H9 (cell line): ENCODE measurements at regions not wholly inside any gene's neighbourhood (a gene's known extent, or its start where the extent isn't known, plus 50 kb on each side); places are given as distances from the start of the nearest gene placed in this dataset.

Source experiments
- DNase-seq: peaks from one replicate; pipeline ENCODE4 v3.0.0-alpha.2; 2017
- H2AFZ ChIP-seq: one replicate; pipeline ENCODE4 v1.6.1; 2013; ENCODE audit warnings: mild to moderate bottlenecking, low read length, control low read depth, moderate library complexity
- H2AK5ac ChIP-seq: 2 replicates; pipeline ENCODE4 v1.6.1; 2013; ENCODE audit warnings: low read length, control low read depth, mixed read lengths; ENCODE audit not compliant: insufficient read length
- H2BK120ac ChIP-seq: one replicate; pipeline ENCODE4 v1.6.1; 2013; ENCODE audit warnings: low read depth, mild to moderate bottlenecking, low read length, control low read depth, inconsistent platforms; ENCODE audit not compliant: poor library complexity, severe bottlenecking
- H2BK12ac ChIP-seq: 2 replicates; pipeline ENCODE4 v1.6.1; 2013; ENCODE audit warnings: low read length, control low read depth, mixed read lengths, low read depth; ENCODE audit not compliant: insufficient read length
- H2BK15ac ChIP-seq: 2 replicates; pipeline ENCODE4 v1.6.1; 2013; ENCODE audit warnings: low read depth, low read length, control low read depth
- H2BK20ac ChIP-seq: one replicate; pipeline ENCODE4 v1.6.1; 2013; ENCODE audit warnings: low read depth, mild to moderate bottlenecking, low read length, control low read depth, inconsistent platforms; ENCODE audit not compliant: poor library complexity, severe bottlenecking
- H2BK5ac ChIP-seq: 2 replicates; pipeline ENCODE4 v1.6.1; 2013; ENCODE audit warnings: low read length, control low read depth, mixed read lengths; ENCODE audit not compliant: insufficient read length
- H3K14ac ChIP-seq: 2 replicates; pipeline ENCODE4 v1.6.1; 2013; ENCODE audit warnings: low read length, control low read depth; ENCODE audit not compliant: insufficient read depth
- H3K18ac ChIP-seq: 2 replicates; pipeline ENCODE4 v1.6.1; 2013; ENCODE audit warnings: low read depth, mild to moderate bottlenecking, mixed read lengths, low read length, control low read depth; ENCODE audit not compliant: insufficient read length
- H3K23ac ChIP-seq: 2 replicates; pipeline ENCODE4 v1.6.1; 2013; ENCODE audit warnings: low read length, control low read depth, mixed read lengths, low read depth; ENCODE audit not compliant: insufficient read length
- H3K23me2 ChIP-seq: 2 replicates; pipeline ENCODE4 v1.6.1; 2013; ENCODE audit warnings: low read depth, mild to moderate bottlenecking, mixed read lengths, low read length, control low read depth; ENCODE audit not compliant: insufficient read length, poor library complexity, severe bottlenecking
- H3K27ac ChIP-seq: 2 replicates; pipeline ENCODE4 v1.5.1; 2013; ENCODE audit warnings: low read length, control low read depth, mixed read lengths, low read depth; ENCODE audit not compliant: insufficient read length
- H3K27me3 ChIP-seq: 2 replicates; pipeline ENCODE4 v1.6.1; 2013; ENCODE audit warnings: low read length, control low read depth, inconsistent platforms; ENCODE audit not compliant: insufficient read depth
- H3K4ac ChIP-seq: 2 replicates; pipeline ENCODE4 v1.6.1; 2013; ENCODE audit warnings: low read depth, mild to moderate bottlenecking, control low read depth, inconsistent platforms, low read length, moderate library complexity
- H3K4me1 ChIP-seq: 2 replicates; pipeline ENCODE4 v1.6.1; 2013; ENCODE audit warnings: low read length, control low read depth, inconsistent platforms; ENCODE audit not compliant: insufficient read depth
- H3K4me2 ChIP-seq: 2 replicates; pipeline ENCODE4 v1.6.1; 2013; ENCODE audit warnings: low read length, control low read depth, mixed read lengths; ENCODE audit not compliant: insufficient read length, insufficient read depth
- H3K56ac ChIP-seq: 2 replicates; pipeline ENCODE4 v1.6.1; 2013; ENCODE audit warnings: low read depth, mild to moderate bottlenecking, mixed read lengths, low read length, control low read depth; ENCODE audit not compliant: insufficient read length
- H3K79me1 ChIP-seq: 2 replicates; pipeline ENCODE4 v1.6.1; 2013; ENCODE audit warnings: low read depth, mild to moderate bottlenecking, moderate library complexity, low read length, control low read depth, inconsistent platforms; ENCODE audit not compliant: insufficient read depth, poor library complexity, severe bottlenecking
- H3K79me2 ChIP-seq: 2 replicates; pipeline ENCODE4 v1.6.1; 2013; ENCODE audit warnings: low read length, control low read depth, inconsistent platforms; ENCODE audit not compliant: insufficient read depth
- H3K9ac ChIP-seq: 2 replicates; pipeline ENCODE4 v1.6.1; 2013; ENCODE audit warnings: low read length, control low read depth, mixed read lengths; ENCODE audit not compliant: insufficient read length; ENCODE audit errors: extremely low read depth
- H3K9me3 ChIP-seq: one replicate; pipeline ENCODE4 v1.6.1; 2013; ENCODE audit warnings: low read depth, low read length, inconsistent platforms; ENCODE audit not compliant: control insufficient read depth
- H3T11ph ChIP-seq: one replicate; pipeline ENCODE4 v1.6.1; 2013; ENCODE audit warnings: mild to moderate bottlenecking, low read length, control low read depth, inconsistent platforms
- H4K20me1 ChIP-seq: one replicate; pipeline ENCODE4 v1.6.1; 2013; ENCODE audit not compliant: control insufficient read depth, insufficient read length, insufficient read depth
- H4K5ac ChIP-seq: 2 replicates; pipeline ENCODE4 v1.6.1; 2013; ENCODE audit warnings: low read depth, mild to moderate bottlenecking, mixed read lengths, low read length, control low read depth; ENCODE audit not compliant: insufficient read length
- H4K8ac ChIP-seq: replicated peaks from 2 replicates; pipeline ENCODE4 v1.6.1; 2013; ENCODE audit warnings: low read length, control low read depth, mixed read lengths, low read depth; ENCODE audit not compliant: insufficient read length
- H4K91ac ChIP-seq: 2 replicates; pipeline ENCODE4 v1.6.1; 2013; ENCODE audit warnings: low read depth, mild to moderate bottlenecking, moderate library complexity, mixed read lengths, low read length, control low read depth; ENCODE audit not compliant: insufficient read length
- H3K27ac Mint-ChIP-seq, 3 experiments: 2 replicates in 2 of 3; 3 replicates in 1 of 3; pipeline ENCODE4 v1.8.0; 2020 to 2021; ENCODE audit warnings: mixed read lengths in 3 of 3, mild to moderate bottlenecking in 1 of 3, moderate library complexity in 1 of 3
- H3K27me3 Mint-ChIP-seq: 2 replicates; pipeline ENCODE4 v1.8.0; 2021; ENCODE audit warnings: low read depth, mild to moderate bottlenecking, moderate library complexity, mixed read lengths
- H3K36me3 Mint-ChIP-seq, 3 experiments: 2 replicates in 2 of 3; 3 replicates in 1 of 3; pipeline ENCODE4 v1.8.0; 2020 to 2021; ENCODE audit warnings: low read depth in 3 of 3, mixed read lengths in 3 of 3; ENCODE audit not compliant: insufficient read depth in 1 of 3
- H3K4me1 Mint-ChIP-seq, 2 experiments: 2 replicates each; pipeline ENCODE4 v1.8.0; 2020; ENCODE audit warnings: mixed read lengths in 2 of 2
- H3K4me3 Mint-ChIP-seq, 2 experiments: 2 replicates in 1 of 2; 3 replicates in 1 of 2; pipeline ENCODE4 v1.8.0; 2020 to 2021; ENCODE audit warnings: mild to moderate bottlenecking in 2 of 2, mixed read lengths in 2 of 2, moderate library complexity in 1 of 2
- H3K9me3 Mint-ChIP-seq, 2 experiments: 2 replicates in 1 of 2; 3 replicates in 1 of 2; pipeline ENCODE4 v1.8.0; 2020; ENCODE audit warnings: mild to moderate bottlenecking in 2 of 2, mixed read lengths in 2 of 2, moderate library complexity in 1 of 2
- WGBS: extraction: QIAGEN DNeasy Blood & Tissue Kit; methylation state at CpG from one replicate; pipeline ENCODE4 v1.1.7; 2013; ENCODE audit warnings: missing lambda C conversion rate, low lambda C conversion rate, mixed read lengths; ENCODE audit not compliant: insufficient read length; ENCODE audit errors: extremely low coverage; 5-methylcytosine and 5-hydroxymethylcytosine counted together
- TF ChIP-seq, protein P1 (sequence below): fragments of 200-600 bp; sonication (generic); conservative IDR thresholded peaks from 3 replicates; pipeline ENCODE4 v1.8.0; 2021; ENCODE audit warnings: antibody characterized with exemption, mild to moderate bottlenecking

DNA sequence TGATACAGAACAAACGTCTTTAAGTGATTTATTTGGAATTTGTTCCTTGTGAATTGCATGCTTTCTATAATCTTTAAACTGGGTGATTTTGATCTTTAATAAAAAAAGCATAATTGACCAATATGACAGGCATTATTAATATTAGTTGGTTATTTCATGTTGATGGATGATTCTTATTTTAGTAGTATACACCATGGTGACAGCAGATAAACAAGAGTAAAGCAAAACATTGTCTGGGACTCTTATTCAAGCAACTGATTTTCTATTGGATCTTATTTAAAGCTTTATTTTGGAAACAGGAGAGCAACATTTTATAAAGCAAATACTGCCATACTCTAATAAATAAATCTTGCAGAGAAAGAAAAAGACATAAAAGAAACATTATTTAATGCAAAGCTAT, 591.4 kb upstream of the GNPDA2 start:
- no peak overlapping the region for H2BK120ac ChIP-seq
- H4K5ac ChIP-seq: no peak overlapping the region
- Mint-ChIP-seq H3K27me3 (no peaks in the 10 kb centered on the region), H3K27ac (no peak overlapping the region), H3K9me3 (peaks cover 3% of the 10 kb centered on the region in 2 experiments; a peak in 3 of 5 replicates), H3K36me3 (no peaks in the 10 kb centered on the region), H3K4me3 (no peak overlapping the region), H3K4me1 (no peaks in the 10 kb centered on the region)
- no peak overlapping the region for H3K4ac ChIP-seq
- no CpG with 5 or more reads among the region's 1 CpG for WGBS
- H4K20me1 ChIP-seq: no peaks in the 10 kb centered on the region
- no peak overlapping the region for H2AFZ ChIP-seq
- H4K8ac ChIP-seq: no peak overlapping the region
- TF ChIP-seq, protein P1, sequence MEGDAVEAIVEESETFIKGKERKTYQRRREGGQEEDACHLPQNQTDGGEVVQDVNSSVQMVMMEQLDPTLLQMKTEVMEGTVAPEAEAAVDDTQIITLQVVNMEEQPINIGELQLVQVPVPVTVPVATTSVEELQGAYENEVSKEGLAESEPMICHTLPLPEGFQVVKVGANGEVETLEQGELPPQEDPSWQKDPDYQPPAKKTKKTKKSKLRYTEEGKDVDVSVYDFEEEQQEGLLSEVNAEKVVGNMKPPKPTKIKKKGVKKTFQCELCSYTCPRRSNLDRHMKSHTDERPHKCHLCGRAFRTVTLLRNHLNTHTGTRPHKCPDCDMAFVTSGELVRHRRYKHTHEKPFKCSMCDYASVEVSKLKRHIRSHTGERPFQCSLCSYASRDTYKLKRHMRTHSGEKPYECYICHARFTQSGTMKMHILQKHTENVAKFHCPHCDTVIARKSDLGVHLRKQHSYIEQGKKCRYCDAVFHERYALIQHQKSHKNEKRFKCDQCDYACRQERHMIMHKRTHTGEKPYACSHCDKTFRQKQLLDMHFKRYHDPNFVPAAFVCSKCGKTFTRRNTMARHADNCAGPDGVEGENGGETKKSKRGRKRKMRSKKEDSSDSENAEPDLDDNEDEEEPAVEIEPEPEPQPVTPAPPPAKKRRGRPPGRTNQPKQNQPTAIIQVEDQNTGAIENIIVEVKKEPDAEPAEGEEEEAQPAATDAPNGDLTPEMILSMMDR: no peak
- no peak overlapping the region for H3K14ac ChIP-seq
- H3K79me1 ChIP-seq: no peaks in the 10 kb centered on the region
- H3K23me2 ChIP-seq: no peaks in the 10 kb centered on the region
- no peak overlapping the region for H2BK15ac ChIP-seq
- H3K23ac ChIP-seq: no peak overlapping the region
- no peak overlapping the region for H2BK5ac ChIP-seq
- H3K27me3 ChIP-seq: no peaks in the 10 kb centered on the region
- no peak overlapping the region for H2BK20ac ChIP-seq
- no peak overlapping the region for H3K18ac ChIP-seq
- no peak overlapping the region for H3K27ac ChIP-seq
- H2BK12ac ChIP-seq: no peak overlapping the region
- H2AK5ac ChIP-seq: no peak overlapping the region
- no peaks in the 10 kb centered on the region for H3K9me3 ChIP-seq
- no peak overlapping the region for H3T11ph ChIP-seq
- no peak overlapping the region for H3K4me2 ChIP-seq
- H3K56ac ChIP-seq: no peak overlapping the region
- DNase-seq: no peak
- H3K9ac ChIP-seq: no peak overlapping the region
- H3K79me2 ChIP-seq: no peaks in the 10 kb centered on the region
- H3K4me1 ChIP-seq: no peaks in the 10 kb centered on the region
- H4K91ac ChIP-seq: no peak overlapping the region
